Panc1 (cell line): ENCODE measurements at regions not wholly inside any gene's neighbourhood (a gene's known extent, or its start where the extent isn't known, plus 50 kb on each side); places are given as distances from the start of the nearest gene placed in this dataset.

Experiments
- CTCF ChIP-seq: fragments of 450-650 bp; IDR thresholded peaks from 2 replicates; pipeline ENCODE4 v1.5.1; 2017; ENCODE audit warnings: mild to moderate bottlenecking
- POLR2AphosphoS5 ChIP-seq: IDR thresholded peaks from 2 replicates; pipeline ENCODE4 v1.6.1; 2012; ENCODE audit warnings: mild to moderate bottlenecking, low read depth, low read length, moderate library complexity
- REST ChIP-seq, 2 experiments: IDR thresholded peaks; 2 replicates each; pipeline ENCODE4 v1.6.1; 2011 to 2012; ENCODE audit warnings: low read depth in 2 of 2, control low read depth in 1 of 2, low read length in 1 of 2, mild to moderate bottlenecking in 1 of 2, moderate library complexity in 1 of 2; ENCODE audit not compliant: insufficient read depth in 1 of 2
- SIN3A ChIP-seq: IDR thresholded peaks from 2 replicates; pipeline ENCODE4 v1.6.1; 2012; ENCODE audit warnings: low read depth, mild to moderate bottlenecking, low read length, moderate library complexity, borderline replicate concordance; ENCODE audit not compliant: insufficient read depth
- TCF7L2 ChIP-seq: IDR thresholded peaks from 2 replicates; pipeline ENCODE4 v1.6.1; 2011; ENCODE audit warnings: mild to moderate bottlenecking, low read depth, low read length, inconsistent platforms

- TF ChIP-seq CTCF, result no peak
- TF ChIP-seq TCF7L2, result no peak
- no peak for TF ChIP-seq REST (IDR thresholded peaks at IDR 0.05; ENCODE audit: insufficient read depth in 1 of 2, low read depth in 2 of 2, low read length in 1 of 2)
- TF ChIP-seq SIN3A, result no peak
- no peak for TF ChIP-seq POLR2AphosphoS5
Observed at GRCh38 chr14:49105512-49105911, 480.7 kb downstream of the RPS29 start.
